GM19238 (cell line): ENCODE measurements at regions not wholly inside any gene's neighbourhood (a gene's known extent, or its start where the extent isn't known, plus 50 kb on each side); places are given as distances from the start of the nearest gene placed in this dataset.

Source experiments
- DNase-seq: peaks from one replicate; pipeline ENCODE4 v3.0.0; 2011; ENCODE audit warnings: low spot score; ENCODE audit not compliant: insufficient read length

DNA sequence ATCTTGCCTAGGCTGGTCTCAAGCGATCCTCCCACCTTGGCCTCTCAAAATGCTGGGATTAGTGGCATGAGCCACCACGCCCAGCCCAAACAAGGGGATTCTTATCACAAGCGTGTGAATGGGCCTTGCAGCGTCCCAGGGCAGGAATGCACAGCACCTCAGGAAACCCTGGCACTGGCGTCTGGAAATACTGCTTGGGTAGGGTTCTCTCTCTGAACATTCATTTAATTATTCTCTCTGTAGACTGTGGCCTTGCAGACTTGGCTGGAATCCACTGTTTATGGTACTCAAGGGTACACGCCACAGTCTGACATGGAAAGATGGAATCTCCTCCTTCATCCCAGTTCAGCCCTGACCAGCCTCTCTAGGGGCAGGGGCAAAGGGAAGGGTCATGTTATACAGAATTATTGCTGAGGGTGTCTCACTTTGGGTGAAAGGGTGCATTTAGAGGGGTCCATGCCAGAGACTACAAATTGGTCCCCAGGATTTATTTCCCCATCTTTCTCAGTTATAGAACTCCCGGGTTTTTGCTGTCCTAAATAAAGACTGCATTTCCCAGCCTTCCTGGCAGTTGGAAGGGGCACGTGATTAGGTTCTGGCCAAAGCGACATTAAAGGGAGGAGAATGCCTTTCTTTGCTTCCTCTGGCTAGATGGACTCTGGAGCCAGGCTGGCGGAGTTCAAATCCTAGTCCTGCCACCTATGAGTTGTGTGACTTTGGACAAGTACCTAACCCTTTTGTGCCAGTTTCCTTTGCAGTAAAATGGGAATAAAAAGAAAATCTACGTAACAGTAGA, 147.2 kb upstream of the HAAO start:
- DNase-seq = no peak

DNA sequence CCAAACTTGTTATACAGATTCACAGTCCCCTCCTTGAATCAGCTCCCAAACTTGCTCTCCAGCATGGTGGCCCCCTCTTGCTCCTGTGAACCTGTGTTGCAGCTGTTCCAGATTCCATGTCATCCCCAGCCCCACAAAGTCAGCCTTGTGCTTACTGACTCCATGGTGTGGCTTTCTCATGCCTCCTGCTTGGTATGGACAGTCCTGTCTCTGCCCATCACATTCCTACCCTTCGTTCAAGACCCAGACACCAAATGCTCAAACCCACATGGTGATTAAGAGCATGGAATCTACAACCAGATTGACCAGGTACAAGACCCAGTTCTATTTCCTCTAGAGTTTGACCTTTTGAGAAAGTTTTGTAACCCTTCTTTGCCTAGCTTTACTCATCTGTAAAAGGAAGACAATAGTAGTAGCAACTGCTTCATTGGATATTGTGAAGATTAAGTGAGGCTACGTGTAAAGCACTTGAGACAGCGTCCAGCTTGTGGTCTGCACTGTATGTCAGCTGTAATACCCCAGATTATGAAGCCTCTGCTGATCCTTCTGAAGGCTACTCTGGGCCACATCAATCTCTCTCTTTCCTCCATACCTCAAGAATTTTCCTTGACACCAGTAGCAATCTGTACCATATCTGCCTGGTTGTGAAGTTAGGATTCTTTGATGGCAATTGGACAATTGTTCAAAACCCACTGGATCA, 146.4 kb upstream of the HAAO start:
- no peak for DNase-seq

DNA sequence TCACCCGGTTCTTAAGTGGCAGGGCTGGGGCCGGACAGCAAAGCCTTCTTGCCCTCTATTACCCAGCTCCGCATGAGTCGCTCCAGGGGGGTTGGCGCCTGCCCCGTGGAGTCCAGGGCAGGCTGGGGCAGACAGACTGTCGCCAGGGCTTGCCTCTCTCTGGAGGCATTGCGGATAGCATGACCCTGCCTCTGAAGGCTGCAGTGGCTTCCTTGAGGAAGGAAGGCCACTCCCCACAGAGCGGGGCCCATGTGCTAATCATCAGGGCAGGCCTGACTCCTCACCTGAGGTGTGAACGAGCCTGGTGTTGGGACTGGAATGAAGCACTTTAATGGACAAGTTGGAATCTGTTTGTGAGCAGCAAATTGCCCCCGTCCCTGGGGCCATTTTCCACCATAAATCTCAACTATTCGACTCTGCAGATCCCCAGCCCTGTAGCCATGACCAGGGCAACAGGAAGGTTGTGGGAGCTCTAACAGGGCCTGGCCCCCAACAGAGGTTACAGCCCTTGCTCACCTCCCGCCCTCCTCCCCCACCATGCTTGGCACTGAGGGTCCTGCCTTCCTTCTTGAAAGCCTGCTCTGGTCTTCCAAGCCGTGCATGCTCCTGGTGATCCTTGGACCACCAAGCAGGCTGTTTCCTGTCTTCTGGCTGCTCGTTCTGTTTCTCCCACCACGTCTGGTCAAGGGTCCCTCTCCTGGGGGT, 144.9 kb upstream of the HAAO start:
- DNase-seq = no peak

DNA sequence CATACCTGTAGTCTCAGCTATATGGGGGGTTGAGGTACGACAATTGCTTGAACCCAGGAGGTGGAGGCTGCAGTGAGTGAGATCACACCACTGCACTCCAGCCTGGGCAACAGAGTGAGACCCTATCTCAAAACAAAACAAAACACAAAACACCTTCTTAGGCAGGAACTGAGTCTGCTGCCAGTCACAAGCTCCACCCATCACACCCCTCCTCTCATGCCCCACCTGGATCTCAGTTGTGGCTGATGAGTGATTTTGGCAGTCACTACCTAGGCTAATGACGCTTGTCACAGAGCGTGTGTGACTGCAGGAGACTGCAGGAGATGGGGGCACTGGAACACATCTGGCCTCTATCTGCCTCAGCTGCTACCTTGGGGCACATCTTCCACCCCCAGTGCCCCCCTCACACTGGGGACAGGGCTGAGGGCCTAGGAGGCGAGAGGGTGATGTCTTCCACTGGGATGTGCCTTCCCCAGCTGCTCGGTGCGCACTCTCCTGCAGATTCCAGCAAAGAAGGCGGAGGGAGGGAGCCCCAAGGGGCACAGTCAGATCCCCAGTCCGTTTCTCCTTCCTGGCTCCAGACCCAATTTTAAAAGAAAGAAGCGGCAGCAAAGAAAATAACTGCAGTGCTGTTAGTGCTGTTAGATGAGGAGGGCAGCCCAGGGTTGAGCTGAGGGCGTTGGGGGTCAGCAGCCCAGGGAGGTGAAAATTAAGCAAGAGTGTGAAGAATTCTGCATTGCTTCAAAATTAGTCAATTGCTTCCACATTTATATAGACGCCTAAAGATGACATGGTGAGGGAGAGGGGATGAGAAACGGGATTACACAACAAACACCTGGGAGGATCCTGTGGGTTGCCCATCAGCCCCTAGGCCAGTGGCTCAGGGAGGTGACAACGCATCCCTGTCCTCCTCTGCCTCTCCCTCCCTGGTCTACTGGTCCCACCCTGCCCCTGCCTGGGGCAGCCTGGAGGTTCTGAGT, 143.6 kb upstream of the HAAO start:
- DNase-seq = no peak

DNA sequence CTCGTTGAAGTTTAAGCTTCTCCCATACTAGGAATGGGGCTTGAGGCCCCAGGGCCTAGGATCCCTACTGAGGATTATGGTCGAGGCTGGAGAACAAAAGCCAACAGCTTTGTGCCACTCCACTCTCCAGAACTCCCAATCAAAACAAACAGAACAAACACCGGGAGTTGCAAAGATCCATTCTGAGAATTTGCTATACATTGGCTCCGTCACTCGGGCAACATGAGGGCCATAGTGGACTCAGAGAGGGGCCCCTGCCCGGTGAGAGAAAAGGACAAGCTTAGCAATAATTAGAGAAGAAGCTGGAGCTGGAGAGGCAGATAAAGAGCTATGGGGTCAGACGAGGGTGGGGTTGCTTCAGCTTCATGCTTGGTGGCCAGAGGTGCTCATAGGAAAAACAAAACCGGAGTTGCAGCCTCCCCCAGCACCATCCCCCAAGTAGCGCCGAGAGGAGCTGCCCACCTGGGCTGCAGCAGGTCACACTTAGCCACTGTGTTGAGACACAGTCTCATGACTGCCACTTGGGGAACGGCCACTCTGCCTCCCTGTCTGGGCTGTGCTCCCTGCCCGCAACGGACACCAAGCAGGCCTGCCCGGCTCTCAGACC, 142.3 kb upstream of the HAAO start:
- DNase-seq = no peak

DNA sequence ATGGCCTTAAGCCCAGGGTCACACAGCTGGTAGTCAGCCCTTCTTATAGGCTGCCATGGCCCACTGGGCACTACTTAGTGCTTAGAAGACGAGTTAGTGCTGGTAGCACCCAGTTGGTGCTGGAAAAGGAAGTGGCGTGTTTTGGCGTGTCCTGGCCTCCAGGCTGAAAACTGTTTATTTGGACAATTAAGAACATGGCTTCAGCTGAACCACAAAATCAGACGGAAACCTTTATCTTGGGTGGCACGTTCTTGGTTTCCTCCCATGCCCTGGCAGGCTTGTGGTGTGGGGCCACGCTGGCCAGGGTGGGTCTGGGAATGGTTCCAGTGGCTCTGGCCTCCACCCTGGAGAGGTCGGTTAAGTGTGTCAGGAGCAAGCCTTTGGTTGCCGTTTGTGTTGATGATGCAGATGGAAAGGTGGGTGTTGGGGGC, 141.5 kb upstream of the HAAO start:
- DNase-seq = no peak

DNA sequence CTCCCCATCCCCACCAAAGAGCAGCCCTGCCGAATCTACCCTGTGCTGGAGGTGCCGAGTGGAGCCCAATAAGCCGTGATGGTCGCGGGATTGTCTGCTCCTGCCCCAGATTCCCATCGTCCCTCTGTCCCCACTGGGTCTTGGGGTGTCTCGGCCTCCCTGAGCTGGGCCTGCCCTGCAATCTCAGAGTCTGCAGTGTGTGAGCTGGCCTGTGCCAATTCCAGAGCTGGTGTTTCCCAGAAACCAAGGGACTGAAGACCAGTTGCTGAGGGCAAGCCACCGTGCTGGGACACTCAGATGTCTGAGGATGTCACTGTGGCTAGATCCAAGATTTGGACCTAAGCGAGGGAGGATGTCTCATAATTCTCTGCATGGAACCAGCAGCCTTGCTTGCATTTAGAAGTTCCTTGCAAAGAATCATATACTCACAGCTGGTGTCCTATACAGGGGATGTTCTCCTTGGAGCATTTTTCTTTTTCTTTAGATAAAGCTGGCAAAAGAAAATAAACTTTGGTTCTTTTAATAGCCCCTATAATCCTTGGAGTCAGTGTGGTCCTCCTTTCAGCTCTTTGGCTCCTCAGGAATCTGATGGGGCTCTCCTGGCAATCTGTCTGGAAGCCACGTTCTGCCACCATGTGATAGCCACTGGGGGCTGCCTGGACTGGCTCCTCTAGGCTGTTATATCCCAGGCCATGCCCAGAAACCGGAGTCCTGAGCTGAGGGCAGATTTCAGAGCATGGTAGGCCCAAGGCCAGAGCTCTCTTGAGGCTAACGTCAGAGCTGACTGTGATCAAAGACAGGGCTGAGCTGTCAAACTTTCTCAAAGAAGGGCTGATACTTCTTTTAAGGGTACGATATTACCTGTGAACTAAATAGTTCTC, 140.1 kb upstream of the HAAO start:
- no peak for DNase-seq

DNA sequence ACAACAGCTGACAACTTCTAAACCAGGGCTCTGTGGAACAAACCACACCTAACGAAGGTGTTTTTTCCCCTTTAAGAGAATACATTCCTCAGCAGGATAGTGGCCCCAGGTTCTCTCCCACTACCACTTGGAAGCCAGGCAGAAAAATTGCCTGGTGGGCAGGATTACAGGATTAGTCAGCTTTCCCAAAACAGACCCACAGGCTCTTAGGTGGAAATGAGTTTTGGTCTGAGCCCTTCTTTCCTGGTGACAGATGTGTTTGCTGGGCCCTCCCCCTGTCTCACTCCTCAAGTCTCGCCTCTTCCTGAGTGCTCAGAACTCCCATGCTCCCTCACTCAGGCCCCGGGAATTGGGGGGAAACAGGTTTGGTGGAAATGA, 139.4 kb upstream of the HAAO start:
- DNase-seq = no peak

DNA sequence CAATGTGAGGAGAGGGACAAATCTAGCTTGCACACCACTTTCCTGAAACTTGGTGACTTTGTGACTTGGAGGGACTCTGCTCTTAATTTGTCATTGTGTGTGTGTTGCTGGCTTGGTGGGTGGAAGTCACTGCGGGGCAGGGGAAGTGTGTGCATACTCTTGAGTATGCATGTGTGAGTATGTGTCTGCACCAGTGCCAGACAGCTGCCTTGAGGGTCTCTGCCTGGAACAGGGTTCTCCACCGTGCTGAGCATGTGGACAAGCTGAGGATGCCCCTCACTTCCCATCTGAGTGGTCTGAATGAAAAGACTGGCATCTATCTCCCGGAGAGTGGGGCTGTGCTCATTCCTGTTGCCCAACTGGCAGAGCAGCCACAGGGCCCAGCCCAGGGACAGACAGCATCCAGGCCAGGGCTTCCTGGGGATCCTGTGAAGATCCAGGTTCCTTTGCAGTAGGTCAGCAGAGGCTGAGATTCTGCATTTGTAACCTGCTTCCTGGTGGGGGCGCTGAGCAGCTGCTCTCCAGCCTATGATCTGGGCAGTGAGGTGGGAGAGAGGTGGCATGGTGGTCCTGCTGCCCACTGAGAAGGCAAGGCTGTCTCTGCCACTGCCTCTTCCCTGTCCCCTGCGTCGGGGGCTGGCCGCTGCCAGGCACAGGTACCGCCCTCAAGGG, 138.9 kb upstream of the HAAO start:
- DNase-seq = no peak

DNA sequence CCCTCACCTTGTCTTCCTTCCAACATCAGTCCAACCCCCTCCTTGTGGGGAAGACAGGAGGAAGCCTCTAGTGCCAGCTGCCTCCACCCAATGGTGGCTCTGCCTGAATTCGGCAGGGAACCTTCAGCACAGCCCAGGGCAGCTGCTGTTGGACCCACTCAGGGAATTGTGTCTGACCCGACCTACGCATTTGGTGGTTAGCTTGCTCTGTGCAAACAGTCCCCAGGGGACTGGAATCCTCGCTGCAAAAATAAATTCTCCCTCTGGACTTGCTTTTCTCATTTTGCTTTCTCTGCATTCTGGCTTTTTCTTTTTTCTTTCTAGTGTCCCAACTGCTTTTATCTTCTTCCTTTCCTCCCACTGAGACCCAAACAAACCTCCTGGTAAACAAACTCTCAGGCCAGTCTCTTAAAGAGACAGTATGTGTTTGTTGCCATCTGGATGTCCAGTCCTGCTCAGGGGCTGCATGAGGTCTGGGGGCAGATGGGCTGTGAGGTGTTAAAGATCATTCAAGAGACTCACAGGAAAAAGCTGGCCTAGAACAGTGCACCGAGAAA, 137.7 kb upstream of the HAAO start:
- no peak for DNase-seq

DNA sequence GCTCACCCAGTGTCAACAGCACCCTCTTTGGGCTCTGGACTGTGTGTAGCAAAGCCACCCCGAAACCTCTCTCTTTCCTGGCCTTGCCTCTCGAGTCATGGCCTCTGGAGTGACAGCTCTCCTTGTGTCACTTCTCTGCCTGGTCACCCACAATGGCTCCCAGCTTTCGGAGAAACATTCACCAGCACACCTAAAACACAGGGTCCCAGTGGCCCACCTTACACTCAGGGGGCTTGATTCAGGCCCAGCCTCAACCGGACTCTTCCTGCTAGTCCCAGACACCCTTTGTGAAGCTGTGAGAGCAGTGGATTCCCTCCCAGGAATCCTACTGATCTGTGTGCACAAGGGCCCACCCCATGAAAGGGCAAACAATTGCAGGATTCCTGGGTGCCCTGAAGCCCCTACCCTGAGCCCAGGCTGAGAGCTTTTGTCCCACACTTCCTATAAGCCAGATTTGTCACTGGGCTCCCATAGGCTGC, 137.2 kb upstream of the HAAO start:
- DNase-seq = no peak

DNA sequence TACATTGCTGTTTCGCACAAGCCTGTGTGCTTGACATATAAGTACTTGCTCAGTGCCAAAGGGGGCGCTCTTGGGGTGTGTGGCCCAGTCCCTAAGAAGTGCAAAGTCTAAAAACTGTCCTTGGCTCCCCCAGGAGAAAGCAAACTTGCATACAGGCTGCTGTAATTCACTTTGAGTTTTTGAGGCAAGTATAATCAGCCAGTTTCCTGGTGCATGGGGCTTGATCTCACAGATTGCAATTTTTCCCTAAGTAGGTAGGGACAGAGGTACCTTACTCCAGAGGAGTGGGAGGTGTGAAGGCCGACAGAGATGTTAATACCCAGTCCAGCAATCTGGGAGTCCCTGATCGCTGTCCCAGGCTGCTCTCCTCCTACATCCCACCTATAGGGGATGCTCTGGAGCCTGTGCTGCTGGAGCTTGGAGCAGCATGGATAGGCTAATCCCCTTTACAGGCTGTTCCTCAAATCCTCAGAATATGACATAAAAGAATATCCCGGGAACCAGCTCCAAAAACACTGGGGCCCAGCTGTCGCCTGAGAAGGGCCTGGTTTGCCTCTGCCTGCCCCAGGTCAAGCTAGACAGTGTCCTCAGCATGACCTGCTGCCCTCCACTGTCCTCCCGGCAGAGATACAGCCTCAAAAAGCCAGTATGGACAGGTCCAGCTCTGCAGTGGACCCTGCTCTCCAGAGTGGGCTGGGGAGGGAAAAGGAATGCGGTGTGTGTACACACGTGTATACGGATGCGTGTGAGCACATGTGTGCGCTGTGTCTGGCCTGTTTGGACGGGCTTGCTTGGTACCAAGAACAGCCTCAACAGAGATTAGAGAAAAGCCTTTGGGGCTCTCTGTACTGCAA, 136.5 kb upstream of the HAAO start:
- no peak for DNase-seq

DNA sequence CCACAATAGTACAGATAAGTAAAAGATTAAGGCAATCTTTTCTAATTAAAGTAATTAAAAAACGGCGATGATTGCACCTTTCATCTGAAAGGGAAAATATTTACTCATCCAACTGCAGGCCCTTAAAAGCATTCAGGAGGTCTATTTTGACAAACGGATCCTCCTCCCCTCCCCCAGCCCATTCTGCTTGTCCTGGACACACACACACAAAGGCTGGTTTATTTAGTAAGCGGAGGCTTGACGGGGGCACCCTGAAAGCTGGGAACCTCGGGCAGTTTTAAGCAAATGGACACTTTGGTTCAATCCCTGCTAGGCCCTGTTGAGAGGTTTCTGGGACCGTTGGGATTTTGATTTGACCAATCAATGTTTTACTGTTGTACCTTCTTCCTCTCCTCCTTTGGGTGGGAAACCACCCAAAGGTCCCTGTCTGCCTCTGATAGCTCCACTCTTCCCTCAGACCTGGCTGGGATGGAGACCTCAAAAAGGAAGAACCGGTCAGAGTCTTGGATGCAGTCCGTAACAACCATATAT, 135.8 kb upstream of the HAAO start:
- no peak for DNase-seq

DNA sequence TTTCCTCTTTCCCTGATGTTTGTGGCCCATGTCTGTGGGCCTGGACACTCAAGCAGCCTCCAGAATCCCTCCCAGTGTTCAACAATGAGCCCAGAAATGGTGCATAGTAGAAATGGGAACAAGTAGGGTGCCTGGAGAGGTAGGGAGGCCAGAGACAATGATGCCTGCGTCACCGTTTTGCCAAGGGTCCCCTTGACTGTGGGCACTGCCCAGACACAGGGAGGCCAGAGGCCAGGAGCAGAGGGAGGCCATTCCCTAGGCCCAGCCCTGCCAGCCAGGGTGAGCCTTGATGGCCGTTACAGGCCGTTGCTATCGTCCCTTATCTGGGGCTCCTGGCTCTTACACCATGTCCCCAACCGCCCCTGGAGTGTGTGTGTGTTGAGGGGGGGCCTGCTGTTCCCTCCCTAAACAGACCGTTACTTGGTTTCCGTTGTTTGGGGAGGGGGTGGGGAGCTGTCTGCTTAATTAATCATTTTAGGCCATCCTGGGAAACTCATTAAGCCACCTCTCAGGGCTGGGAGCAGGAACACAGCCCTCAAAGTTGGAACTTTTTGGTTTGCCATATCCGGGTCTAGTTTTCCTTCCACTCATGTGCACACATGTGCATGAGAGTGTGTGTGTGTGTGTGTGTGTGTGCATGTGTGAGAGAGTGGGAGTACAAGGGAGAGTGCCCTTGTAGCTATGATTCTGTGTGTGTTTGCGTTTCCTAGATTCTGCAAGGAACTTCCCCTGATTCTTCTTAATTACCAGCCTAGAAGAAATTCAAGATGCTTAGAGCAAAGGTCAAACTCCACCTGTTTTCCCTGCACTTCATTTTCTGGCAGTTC, 135.2 kb upstream of the HAAO start:
- no peak for DNase-seq

DNA sequence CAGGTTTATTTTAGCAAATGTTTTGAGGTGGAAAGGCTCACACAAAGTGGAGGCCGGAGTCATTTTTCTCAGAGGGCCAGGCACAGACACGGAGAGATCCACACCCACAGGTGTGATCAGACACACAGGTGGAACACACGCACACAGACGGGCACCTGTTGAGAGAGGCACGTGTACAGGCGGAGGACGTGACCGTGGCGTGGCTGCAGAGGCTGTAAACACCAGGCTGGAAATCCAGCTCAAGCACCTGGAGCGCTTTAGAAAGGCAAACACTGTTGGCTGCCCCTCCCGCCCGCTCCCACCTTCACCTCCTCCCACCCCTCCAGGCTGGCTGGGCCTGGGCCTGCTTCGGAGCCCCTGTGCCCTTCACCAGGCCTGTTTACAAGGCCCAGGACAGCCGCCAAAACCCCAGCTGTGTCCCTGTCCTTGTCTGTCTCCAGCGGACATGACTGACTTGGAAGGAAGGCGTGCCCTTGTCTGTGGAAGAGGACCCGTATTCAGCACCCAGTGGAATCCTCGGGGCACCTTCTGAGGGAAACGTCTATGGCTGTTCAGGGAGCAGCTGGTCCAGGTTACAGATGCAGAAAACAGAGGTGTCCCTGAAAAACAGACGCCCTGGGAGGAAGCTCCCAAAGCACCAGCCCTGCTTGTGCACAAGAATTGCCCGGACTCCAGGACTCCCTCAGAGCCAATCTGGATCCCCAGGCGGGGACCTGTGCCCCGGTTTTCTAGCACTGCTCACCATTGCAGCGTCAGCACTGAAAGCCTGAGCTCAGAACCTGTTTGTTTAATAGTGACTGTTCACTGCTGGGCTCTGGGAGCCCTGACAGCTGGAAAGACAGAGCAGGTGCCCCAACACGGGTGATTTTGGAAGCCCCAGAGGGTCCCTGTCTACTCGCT, 134.3 kb upstream of the HAAO start:
- DNase-seq = no peak
